ENCODE measurements at regions not wholly inside any gene's neighbourhood (a gene's known extent, or its start where the extent isn't known, plus 50 kb on each side); places are given as distances from the start of the nearest gene placed in this dataset.

DNA sequence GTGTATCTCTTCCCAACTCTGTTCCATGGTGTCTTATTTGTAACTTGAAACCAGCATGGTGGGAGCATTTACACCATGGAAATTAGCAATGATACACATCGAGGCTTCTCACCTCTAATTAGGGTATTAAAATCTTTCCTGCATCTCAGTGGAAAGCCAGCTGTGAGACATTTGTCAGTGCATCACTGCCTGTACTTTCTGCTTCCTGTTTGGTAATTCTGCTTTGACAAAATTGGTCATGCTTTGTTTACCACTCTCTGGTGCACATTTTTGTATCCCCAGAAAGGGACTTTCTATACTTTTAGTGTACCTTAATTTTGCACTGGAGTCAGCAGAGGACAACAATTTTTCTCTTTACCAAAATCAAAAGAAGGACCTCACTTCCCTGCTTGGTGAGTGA lies 402.1 kb downstream of the PDCD6IP start:
- DNase-seq = no peak

DNA sequence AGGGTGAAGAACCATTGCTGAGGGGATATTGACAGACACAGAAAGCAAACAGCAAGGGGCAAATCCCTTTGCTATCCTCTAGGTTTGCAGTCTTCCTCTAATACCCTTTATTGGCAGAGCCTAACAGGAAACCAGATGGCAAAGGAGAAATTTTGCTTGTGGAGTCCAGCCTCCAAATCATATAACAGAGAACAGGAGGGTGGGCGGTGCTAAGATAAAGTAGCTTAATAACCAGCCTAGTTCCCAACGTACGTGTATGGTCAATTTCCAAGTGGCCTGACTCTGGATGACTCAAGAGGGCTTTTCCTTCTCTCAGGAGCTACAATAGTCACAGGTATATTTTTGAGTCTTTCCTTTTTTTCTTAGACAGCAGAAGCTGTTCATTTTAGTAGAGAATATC lies 404.5 kb downstream of the PDCD6IP start:
- no peak for DNase-seq

DNA sequence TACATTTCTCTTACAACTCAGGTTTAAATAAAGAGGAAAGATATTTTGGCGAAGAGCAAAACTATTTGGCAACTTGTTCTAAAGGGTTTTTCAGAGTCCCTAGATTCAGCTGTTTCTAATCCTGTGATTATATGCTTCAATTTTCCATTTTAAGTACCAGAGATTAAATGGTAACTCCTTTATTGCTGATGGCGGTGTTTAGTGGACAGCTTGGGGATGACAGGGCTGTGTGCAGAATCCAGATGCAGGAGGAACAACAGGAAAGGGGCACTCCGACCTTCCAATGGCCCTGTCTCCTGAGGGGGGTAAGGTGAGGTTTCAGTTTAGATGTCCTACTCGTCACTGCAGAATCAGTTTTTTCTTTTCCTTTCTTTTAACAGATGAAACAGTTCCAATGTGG lies 405.0 kb downstream of the PDCD6IP start:
- DNase-seq = no peak

DNA sequence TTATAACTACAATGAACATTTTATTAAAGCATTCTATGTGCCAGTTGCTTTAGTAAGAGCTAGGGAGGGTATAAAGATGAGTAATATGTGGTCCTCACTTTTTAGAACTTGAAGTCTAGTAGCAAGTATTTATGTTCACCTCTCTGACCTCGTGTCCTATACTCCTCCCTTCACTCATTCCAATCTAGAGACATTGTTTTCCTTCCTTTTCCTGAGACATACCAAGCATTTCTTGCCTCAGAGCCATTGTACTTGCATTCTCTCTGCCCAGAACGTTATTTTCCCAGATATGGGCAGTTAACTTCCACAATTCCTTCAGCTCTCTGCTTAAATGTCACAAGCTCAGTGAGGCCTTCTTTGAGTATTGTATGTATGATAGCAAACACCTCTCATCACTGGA lies 408.6 kb downstream of the PDCD6IP start:
- no peak for DNase-seq

DNA sequence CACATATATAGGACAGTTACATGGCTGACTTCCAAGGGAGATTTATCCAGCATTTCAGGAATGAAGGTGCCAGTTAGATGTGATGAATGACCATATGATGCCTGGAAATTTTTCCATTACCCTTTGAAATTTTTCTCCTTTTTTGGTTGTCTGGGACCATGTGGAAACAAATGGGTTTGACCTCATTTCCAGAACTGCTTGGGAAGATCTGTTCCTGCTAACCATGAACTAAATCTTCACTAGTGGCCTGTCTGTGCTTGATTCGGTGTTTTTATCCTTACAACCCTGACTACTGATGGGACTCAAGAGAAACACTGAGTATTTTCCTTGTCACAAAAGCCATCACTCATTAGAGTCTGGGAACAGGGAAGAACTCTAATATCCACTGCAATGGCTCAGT lies 409.4 kb downstream of the PDCD6IP start:
- no peak for DNase-seq

DNA sequence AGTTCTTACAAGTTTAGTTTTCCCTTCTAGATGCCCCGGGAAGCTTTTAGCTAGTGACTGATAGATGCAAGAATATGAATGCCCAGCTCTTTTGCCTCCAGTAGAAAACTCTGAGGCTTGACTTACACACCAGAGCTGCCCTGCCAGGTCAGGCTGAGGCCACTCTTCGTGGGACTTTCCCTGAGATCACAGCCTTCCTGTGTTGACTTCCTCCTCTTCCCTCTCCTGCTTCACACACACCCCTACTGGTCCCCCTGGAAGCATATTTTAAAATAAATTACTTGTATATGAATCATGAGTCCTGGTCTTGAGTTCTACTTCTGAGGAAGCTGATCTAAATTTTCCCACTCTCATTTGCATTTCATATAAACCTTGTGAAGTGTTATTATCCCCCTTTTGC lies 413.7 kb downstream of the PDCD6IP start:
- DNase-seq = no peak

DNA sequence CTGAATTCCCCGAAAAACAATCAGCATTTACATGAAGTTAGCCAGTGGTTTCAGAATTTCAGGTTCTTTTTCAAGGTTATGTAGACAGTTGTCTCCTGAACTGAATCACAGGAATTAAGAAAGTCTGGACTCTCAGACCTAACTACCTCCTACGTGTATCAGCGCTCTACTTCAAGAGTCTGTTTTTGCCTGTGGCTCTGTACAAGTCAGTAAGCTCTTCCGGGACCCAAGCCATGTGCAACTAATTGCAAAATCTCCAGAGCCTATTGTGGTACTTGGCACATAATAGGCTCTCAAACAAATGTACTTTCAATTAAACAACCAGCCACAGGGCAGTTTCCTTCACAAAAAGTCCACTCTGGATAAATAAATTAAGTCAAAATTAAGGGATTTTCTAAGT lies 414.2 kb downstream of the PDCD6IP start:
- no peak for DNase-seq

DNA sequence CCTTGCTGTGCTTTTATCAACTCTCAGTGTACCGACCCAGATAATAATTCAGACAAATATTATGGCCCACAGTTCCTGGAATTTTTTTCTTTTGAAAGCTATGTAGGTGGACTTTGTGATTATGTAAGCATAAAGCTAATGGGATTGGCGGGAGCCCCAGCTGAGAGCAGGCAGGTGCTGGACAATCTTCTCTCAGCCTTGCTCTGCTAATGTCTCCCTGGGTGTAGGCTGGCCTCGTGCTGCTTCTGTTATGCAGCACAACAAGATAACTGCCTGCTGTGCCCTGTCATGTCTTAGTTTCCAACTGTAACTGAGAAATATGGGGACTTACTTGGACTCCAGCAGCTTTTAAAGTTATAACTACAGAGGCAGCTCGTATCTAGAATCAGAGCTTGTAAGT lies 415.0 kb downstream of the PDCD6IP start:
- DNase-seq = no peak

DNA sequence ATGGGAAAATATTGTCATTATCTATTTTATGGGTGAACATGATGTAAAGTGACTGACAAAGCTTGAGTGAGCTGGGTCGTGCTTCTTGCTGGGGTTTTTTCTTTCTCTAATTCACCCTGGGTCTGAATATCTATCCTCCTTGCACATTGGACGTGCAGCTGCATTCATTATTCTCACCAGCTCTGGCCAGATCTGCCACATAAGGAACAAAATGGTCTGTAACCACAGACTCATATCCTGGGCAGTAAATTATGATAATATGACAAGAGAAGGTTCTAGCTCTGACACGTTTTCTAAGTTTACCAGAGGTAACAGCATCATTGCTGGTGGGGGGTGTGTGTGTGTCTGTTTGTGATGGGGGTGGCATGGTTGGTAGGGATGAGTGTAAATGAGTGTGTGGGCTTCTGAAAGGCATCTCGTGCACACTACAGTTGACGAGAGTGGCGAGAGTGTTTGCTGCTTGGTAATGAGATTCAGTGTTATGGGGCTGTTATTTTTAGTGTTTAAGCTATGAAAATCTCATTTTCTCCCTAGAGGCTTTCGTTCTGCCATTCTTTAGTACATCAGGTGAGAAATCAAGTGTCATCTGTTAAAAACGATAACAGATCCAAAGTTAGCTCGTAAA lies 418.4 kb downstream of the PDCD6IP start:
- no peak for DNase-seq

DNA sequence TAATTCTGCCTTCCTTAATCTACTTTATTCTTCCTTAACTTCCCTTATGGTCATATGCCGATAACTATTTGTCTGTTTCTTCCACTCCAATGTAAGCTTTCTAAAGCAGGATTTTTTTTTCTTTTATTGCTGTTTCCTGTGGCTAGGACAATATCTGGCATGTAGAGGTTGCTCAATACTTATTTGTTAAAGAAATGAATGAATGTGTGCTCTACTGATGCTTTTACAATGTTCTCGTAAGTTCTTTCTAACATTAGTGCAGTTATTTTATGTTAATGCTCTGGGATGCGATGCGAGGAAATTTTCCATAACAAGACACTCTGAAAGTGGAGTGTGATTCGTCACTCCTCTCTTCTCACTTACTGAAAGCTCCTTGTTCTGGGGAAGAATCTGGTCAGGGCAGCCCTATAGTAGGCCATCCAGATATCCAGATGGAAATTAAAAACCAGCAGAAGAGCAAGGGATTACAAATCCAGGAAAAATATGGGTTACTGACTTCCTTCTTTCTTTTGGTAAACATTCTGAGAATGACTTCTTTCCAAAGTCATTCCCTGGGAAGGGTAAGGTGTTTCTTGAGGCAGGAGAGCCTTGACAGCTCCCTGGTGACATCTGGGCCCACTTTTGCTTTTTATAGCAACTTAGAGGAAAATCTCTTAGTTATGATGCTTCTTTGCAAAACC lies 420.4 kb downstream of the PDCD6IP start:
- no peak for DNase-seq

DNA sequence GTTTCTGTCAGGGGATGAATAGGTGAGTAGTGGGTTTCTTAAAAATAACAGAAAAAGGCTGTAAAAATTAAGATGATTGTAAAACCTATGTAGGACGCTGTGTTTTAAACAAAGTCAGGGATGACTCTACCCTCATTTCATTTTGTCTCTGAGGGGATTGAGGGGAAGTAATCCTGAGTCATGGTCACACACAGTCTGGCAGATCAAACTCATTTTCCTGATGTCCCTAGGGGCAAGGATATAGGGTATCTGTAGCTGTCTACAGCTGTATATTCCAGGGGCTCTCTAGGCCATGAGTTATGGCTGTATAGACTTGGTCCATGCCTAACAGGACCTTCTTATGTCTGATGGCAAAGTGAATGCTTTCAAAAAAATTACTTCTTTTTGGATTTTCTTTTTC lies 421.1 kb downstream of the PDCD6IP start:
- no peak for DNase-seq

DNA sequence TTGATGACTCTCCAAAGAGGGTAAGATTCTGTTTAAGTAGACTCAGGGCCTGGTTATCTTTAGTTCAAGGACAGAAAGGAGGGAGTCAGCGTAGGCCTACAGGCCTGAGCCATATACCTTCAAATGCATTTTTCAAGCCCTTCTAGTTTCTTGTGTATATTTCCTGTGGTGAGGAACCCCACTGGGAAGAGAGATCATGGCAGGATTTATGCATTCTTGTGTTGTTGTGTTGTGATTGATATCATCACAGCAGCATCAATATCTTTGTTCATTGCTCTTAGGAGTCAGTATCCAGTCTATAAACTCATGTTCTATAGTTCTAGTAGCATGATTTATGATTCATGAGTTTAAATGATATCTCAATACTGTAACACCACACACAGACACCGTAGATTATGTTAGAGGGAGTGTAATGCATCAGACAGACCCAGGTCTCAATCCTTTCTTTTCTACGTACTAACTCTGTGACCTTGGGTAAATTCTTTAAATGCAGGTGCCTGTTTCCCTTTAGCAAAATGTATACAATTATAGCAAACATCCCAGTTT lies 427.5 kb downstream of the PDCD6IP start:
- DNase-seq = no peak

DNA sequence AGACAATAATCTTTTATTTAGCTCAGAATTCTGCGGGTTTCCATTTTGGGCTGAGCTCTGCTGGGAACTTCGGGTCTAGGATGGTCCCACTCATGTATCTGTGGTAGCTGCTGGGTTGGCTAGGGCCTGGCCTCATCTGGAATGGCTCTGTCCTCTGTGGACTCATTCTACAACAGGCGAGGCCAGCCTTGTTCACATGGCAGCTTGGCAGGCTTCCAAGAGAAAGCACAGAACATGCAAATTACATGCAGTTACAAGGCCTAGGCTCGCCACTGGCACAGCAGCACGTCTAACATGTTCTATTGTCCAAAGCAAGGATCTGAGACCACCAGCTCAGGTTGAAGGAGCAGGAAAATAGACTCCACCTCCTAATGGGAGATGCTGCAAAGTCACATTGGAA lies 431.4 kb downstream of the PDCD6IP start:
- DNase-seq = no peak

DNA sequence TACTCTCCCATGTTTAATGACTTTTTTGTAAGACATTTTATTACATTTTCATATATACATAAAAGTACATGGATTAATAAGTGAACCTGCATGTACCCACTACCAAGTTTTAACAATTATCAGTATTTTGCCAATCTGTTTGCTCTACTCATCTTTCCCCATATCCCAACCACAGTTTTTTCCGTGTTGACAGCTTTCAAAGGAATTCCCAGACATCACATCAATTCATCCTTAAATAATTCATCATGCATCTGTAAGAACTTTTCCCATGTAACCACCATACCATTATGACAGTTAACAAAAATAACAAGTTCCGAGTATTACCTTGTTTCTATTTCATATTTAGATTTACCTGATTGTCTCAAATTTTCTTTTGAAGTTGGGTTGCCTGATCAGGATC lies 436.7 kb downstream of the PDCD6IP start:
- no peak for DNase-seq

DNA sequence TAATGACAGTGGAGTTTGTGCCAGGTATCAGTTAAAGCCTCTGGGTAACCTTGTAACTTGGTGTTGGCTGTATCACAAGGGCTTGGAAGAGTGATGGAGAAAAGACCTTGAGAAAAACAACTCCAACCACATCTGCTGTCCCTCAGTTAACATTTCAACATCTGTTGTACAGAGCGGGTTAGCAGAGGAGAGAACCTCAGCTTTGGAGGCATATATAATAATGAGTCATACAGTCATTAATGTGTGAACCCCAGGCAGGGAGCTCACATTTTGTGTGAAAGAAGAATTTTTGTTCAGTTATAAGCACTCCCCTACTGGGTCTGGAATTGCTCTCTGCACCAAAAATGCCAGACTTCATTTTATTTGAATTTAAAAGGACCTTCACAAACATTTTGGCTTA lies 439.5 kb downstream of the PDCD6IP start:
- no peak for DNase-seq

DNA sequence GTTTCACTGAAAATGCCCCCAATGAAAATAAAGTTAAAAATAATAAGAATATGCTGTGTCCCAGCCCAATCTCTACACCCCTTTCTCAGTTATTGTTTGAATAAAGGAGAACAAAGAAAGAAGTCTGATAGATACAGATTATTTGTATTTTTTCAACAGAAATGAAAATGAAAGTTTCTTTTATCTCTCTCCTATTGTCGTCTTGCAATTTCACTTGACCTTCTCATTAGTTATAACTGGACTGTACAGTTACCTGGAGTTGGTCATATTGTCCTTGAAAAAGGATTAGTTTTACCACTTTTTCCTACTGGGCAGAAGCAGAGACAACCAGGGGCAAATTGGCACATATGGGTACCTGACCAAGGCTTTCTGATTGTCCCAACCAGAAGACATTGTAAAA lies 440.0 kb downstream of the PDCD6IP start:
- DNase-seq = no peak

DNA sequence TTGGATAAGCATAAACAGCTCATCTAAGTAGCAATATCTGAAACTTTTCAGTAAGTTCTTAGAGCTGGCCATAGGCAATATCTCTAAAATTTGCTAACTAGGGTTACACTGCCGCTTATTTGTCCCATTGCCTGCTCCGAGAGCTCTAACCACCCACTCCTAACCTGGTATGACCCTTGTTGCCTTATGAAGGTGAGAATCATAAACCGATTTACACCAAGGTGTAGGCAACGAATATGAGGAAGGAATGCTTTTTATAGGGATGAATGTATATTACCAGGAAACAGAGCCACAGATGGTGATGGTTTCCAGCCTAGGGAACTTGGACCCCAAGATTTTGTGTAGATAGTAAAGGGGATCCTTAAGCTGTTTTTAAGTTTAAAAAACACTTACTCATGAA lies 440.9 kb downstream of the PDCD6IP start:
- DNase-seq = no peak

DNA sequence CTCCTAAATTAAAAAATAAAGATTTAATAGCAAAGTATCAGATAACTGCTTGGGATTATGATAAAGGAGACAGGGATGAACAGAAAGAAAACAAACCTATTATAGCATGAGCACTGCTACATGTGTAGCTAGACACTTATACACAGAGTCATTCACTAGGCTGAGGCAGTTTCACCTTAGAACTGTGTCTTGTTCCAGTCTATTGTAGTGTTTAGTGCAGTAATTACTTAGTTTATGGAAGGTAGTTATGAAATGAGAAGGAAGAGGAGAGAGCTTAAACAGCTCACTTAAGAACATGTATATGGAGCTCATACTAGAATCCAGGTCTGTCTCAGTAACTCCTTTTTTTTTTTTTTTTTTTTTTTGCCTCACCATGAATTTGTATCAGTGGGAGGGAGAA lies 441.4 kb downstream of the PDCD6IP start:
- DNase-seq = no peak

DNA sequence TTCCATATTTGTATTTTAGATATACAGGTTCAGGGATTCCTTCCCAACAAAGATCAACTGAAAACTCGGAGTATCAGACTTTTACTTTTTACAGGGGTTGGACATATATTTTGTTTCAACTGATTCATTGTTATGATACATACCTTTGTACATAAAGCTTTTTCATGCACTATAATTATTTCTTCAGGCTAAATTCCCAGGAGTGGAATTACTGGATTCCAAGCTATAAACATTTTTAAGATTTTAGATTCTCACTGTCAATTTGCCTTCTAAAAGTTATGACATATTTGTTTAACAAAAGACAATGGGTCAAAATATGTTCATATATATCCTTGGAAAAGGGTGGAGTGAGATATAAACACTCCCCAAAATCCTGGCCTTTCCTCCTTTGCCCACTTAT lies 449.0 kb downstream of the PDCD6IP start:
- no peak for DNase-seq

DNA sequence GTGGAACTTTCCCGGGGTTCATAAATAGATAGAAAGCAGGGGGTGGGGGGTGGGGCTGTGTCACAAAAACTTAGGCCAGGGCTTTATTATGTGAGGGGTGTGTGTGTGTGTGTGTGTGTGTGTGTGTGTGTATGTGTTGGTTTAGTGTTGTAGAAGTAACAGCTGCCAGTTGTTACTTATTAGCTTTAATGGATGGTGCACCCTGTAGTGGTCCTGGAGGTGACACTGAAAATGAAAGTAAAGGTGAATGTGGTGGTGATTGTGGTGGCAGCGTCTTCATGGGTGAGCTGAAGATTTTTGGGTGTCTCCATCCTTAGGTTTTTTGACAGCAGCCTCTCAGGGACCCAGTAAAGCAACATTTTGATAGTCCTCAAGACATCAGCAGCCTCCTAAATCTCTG lies 449.9 kb downstream of the PDCD6IP start:
- no peak for DNase-seq

DNA sequence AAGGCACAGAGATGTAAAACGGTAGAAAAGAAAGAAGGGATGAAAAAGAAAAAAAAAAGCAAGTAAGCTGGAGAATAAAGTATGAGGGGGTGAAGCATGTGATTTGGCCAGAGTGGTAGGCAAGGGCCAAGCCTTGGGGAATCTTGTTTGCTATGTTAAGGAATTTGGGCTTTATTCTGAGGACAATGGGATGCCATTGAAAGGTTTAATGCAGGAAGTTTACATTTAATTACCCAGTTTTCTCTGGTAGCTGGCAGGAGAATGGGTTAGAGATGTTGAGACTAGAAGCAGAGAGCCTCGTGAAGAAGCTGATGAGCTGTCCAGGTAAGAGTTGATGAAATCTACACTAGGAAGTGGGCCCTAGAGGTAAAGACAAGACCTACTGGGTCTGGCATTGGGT lies 455.9 kb downstream of the PDCD6IP start:
- DNase-seq = no peak

DNA sequence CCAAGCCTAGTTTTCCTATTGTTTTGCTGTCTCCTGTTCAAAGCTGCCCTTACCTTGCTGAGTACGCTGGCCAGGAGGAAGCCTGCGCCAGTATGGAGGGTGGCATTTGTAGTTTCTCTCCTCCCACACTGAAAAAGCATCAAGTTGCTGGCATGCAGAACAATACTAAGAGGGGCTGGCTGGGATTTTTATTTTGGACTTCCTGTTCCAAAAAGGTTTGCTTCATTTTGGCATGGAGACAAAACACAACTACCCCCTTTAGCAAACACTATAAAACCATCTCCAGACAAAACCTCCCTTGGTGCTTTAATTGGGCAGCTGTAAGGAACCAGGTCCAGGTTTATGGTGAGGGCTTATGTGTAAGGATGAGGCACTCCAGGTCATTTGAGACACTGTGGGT lies 457.6 kb downstream of the PDCD6IP start:
- DNase-seq = no peak

DNA sequence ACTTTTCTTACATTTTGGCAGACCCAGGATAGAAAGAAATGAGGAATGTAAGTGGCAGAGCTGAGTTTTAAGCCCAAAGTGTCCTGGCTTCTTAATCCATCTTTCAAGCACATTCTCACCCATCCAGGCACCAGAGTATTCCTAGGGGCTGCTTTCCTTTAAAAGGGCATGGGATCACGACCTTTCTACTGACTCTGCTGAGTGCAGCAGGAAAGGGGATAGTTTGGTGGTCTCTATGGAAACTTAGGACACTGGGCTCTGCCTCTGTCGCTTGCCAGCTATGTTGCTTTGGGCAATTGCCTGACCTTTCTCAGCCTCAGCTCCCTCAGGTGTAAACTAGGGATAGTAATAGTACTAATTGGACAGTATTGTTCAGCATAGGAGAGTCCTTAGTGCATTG lies 458.4 kb downstream of the PDCD6IP start:
- DNase-seq = no peak

DNA sequence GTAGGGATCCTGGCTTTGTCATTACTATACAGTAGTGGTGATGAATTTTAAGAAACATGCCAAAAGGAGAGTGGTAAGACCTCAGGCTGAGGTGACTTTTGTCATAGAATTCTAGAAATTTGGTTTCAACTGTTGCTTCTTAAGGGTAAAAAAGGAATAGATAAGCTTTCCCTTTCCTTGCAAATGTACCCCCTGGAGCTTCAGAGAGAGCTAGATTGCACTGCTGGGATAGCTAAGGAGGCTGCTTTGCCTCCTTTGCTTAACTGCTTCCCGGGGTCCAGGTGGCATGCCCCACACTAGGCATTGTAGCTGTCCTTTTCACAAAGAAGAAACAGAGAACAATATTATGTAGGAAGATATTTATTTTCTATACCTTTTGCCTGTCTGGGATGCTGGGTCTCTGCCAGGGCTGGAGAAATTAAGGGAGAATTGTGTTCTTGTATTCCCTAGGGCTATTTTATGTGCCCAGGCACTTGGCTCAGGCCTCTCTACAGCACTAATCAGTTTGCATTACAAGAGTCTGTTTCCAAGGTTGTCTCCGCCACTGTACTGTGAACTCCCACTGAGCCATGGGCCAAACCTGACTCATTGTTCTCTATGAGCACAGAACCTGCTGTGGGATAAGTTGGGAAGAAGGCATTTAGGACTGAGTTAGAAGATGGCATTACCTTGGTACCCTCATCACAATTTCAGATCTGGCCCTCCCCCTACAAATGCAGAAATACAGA lies 460.0 kb downstream of the PDCD6IP start:
- no peak for DNase-seq
